Mesenchymal stem cell (in vitro differentiated cells and primary cell): ENCODE measurements at regions not wholly inside any gene's neighbourhood (a gene's known extent, or its start where the extent isn't known, plus 50 kb on each side); places are given as distances from the start of the nearest gene placed in this dataset.
"Not testable (repeated sequence)": the region's sequence is repeated elsewhere in the genome, so short reads cannot be mapped to it uniquely, and the experiment has no call there.

Source experiments
- DNase-seq: peaks from one replicate; pipeline ENCODE4 v3.0.0-alpha.2; 2013
- H2AFZ ChIP-seq: one replicate; pipeline ENCODE4 v1.6.1; 2013; ENCODE audit warnings: low read depth, mild to moderate bottlenecking, control low read depth, inconsistent platforms, low read length, moderate library complexity
- H2AK5ac ChIP-seq: 2 replicates; pipeline ENCODE4 v1.6.1; 2013; ENCODE audit warnings: low read length, moderate library complexity, mild to moderate bottlenecking, inconsistent platforms; ENCODE audit not compliant: severe bottlenecking
- H2BK120ac ChIP-seq: one replicate; pipeline ENCODE4 v1.6.1; 2013; ENCODE audit warnings: low read depth, mild to moderate bottlenecking, inconsistent platforms, low read length, moderate library complexity
- H2BK12ac ChIP-seq, 2 experiments: one replicate each; pipeline ENCODE4 v1.6.1; 2013; ENCODE audit warnings: inconsistent platforms in 2 of 2, low read length in 2 of 2, mild to moderate bottlenecking in 2 of 2, moderate library complexity in 2 of 2, control low read depth in 1 of 2
- H2BK15ac ChIP-seq: one replicate; pipeline ENCODE4 v1.6.1; 2013; ENCODE audit warnings: mild to moderate bottlenecking, low read depth, inconsistent platforms; ENCODE audit not compliant: poor library complexity, severe bottlenecking
- H2BK5ac ChIP-seq: 2 replicates; pipeline ENCODE4 v1.6.1; 2013; ENCODE audit warnings: low read depth, mild to moderate bottlenecking, low read length, control low read depth, inconsistent platforms; ENCODE audit not compliant: poor library complexity, severe bottlenecking
- H3K14ac ChIP-seq, 2 experiments: one replicate each; pipeline ENCODE4 v1.6.1; 2013; ENCODE audit warnings: inconsistent platforms in 2 of 2, low read length in 2 of 2, control low read depth in 1 of 2, mild to moderate bottlenecking in 1 of 2, moderate library complexity in 1 of 2
- H3K18ac ChIP-seq, 2 experiments: one replicate each; pipeline ENCODE4 v1.6.1; 2013; ENCODE audit warnings: inconsistent platforms in 2 of 2, low read length in 2 of 2, control low read depth in 1 of 2, low read depth in 1 of 2, mild to moderate bottlenecking in 1 of 2
- H3K23ac ChIP-seq, 2 experiments: one replicate each; pipeline ENCODE4 v1.6.1; 2013; ENCODE audit warnings: inconsistent platforms in 2 of 2, low read length in 2 of 2, mild to moderate bottlenecking in 2 of 2, moderate library complexity in 2 of 2, control low read depth in 1 of 2
- H3K27ac ChIP-seq: 2 replicates; pipeline ENCODE4 v1.5.1; 2013; ENCODE audit warnings: mild to moderate bottlenecking, moderate library complexity, low read length, control low read depth, inconsistent platforms; ENCODE audit not compliant: poor library complexity, severe bottlenecking
- H3K27me3 ChIP-seq, 2 experiments: 2 replicates each; pipeline versions ENCODE4 v1.6.1 to v1.7.0; 2013; ENCODE audit warnings: low read length in 2 of 2, mild to moderate bottlenecking in 2 of 2, moderate library complexity in 2 of 2, control low read depth in 1 of 2, inconsistent platforms in 1 of 2; ENCODE audit not compliant: control insufficient read depth in 1 of 2, insufficient read depth in 1 of 2
- H3K36me3 ChIP-seq, 2 experiments: 2 replicates each; pipeline versions ENCODE4 v1.6.1 to v1.7.0; 2013; ENCODE audit warnings: low read length in 2 of 2, control low read depth in 1 of 2, inconsistent platforms in 1 of 2, low read depth in 1 of 2, mild to moderate bottlenecking in 1 of 2; ENCODE audit not compliant: insufficient read depth in 2 of 2, control insufficient read depth in 1 of 2
- H3K4ac ChIP-seq, 2 experiments: one replicate each; pipeline ENCODE4 v1.6.1; 2013; ENCODE audit warnings: inconsistent platforms in 2 of 2, low read length in 2 of 2, mild to moderate bottlenecking in 2 of 2, moderate library complexity in 2 of 2, control low read depth in 1 of 2, low read depth in 1 of 2
- H3K4me1 ChIP-seq: 2 replicates; pipeline ENCODE4 v1.6.1; 2013; ENCODE audit warnings: low read depth, low read length, control low read depth; ENCODE audit not compliant: control insufficient read depth, insufficient read depth
- H3K4me2 ChIP-seq: 2 replicates; pipeline ENCODE4 v1.6.1; 2013; ENCODE audit warnings: low read length, mild to moderate bottlenecking, inconsistent platforms; ENCODE audit not compliant: poor library complexity, severe bottlenecking
- H3K4me3 ChIP-seq, 2 experiments: 2 replicates each; pipeline versions ENCODE4 v1.5.1 to v1.7.0; 2013; ENCODE audit warnings: low read length in 2 of 2, mild to moderate bottlenecking in 2 of 2, control low read depth in 1 of 2, low read depth in 1 of 2; ENCODE audit not compliant: insufficient read depth in 1 of 2
- H3K79me1 ChIP-seq: replicated peaks from 2 replicates; pipeline ENCODE4 v1.6.1; 2013; ENCODE audit warnings: mild to moderate bottlenecking, control low read depth, low read length, inconsistent platforms; ENCODE audit not compliant: poor library complexity, severe bottlenecking
- H3K9ac ChIP-seq: 2 replicates; pipeline ENCODE4 v1.7.0; 2013; ENCODE audit warnings: mild to moderate bottlenecking, low read length, moderate library complexity
- H3K9me3 ChIP-seq: 2 replicates; pipeline ENCODE4 v1.7.0; 2013; ENCODE audit warnings: mild to moderate bottlenecking, low read length; ENCODE audit not compliant: control insufficient read depth
- H4K8ac ChIP-seq: one replicate; pipeline ENCODE4 v1.6.1; 2013; ENCODE audit warnings: inconsistent platforms, mild to moderate bottlenecking, low read length, moderate library complexity
- H4K91ac ChIP-seq: one replicate; pipeline ENCODE4 v1.6.1; 2013; ENCODE audit warnings: mild to moderate bottlenecking, low read length, inconsistent platforms
- WGBS: methylation state at CpG from one replicate; pipeline ENCODE4 v1.1.7; 2013; ENCODE audit warnings: mixed read lengths; 5-methylcytosine and 5-hydroxymethylcytosine counted together

DNA sequence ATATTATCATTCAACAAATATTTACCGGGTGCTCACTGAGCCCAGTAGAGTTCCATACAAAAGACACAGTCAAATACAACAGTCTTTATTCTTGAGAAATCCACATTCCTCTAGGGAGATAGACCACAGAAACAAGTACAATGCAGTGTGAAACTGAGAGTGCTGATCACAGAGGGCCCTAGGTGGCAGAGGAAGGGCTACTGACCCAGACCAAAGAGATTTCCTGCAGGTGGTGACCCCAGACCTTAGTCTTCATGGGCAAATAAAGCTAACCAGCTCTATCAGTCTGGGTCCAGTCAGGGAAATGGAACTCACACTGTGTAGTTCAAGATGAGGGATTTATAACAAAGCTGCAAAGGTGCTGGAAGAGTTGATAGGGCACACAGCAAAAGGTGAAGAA lies 110.4 kb upstream of the SLC27A6 start:
- no peak overlapping the region for H2AFZ ChIP-seq
- H3K27ac ChIP-seq = no peak overlapping the region
- H3K79me1 ChIP-seq = no peaks in the 10 kb centered on the region
- no peak overlapping the region for H2BK15ac ChIP-seq
- H2BK120ac ChIP-seq = no peak overlapping the region
- H3K36me3 ChIP-seq = no peaks in the 10 kb centered on the region
- no peak overlapping the region for H3K4me3 ChIP-seq
- H2BK12ac ChIP-seq = no peak overlapping the region
- no peaks in the 10 kb centered on the region for H3K27me3 ChIP-seq
- WGBS = 100% methylated on average over 1 of the region's 1 CpG
- H4K91ac ChIP-seq = no peak overlapping the region
- H3K14ac ChIP-seq = no peak overlapping the region
- peaks cover 5% of the 10 kb centered on the region for H3K9me3 ChIP-seq
- H2AK5ac ChIP-seq = no peak overlapping the region
- no peak overlapping the region for H4K8ac ChIP-seq
- no peak overlapping the region for H3K18ac ChIP-seq
- no peaks in the 10 kb centered on the region for H3K4me1 ChIP-seq
- H3K9ac ChIP-seq = no peak overlapping the region
- H2BK5ac ChIP-seq = no peak overlapping the region
- no peak overlapping the region for H3K4ac ChIP-seq
- no peak for DNase-seq
- H3K4me2 ChIP-seq = no peak overlapping the region
- H3K23ac ChIP-seq = no peak overlapping the region

DNA sequence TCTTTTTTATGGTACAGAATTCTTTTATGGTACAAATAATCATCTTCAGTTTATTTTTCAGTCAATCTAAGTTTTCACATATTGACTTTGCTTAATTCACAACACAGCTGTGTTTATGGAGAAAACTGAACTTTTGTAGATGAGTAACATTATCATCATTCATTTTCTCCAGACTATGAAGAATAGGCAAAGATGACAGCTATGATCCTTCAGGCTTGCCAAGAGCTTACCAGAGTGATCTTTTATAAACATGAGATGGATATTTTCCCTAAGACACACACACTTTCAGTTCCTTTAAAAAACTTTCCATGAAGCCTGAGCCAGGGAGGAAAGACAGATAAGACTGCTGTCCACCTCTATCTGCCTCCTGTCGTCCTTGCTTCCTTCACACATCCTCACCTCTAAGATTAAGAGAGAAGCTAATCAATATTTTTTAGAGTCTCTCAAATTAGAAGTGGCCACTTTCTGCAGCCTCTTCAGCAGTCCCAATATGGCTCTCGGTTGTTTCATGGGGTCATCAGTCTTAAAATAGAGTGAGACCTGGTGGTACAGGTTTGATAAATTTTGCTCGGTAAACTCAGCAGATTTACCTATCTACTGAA lies 108.1 kb upstream of the SLC27A6 start:
- no peak overlapping the region for H2BK15ac ChIP-seq
- H3K36me3 ChIP-seq = no peaks in the 10 kb centered on the region
- H3K14ac ChIP-seq = no peak overlapping the region
- H3K4me2 ChIP-seq = no peak overlapping the region
- H2AFZ ChIP-seq = no peak overlapping the region
- no peak overlapping the region for H2BK5ac ChIP-seq
- no peaks in the 10 kb centered on the region for H3K79me1 ChIP-seq
- H3K23ac ChIP-seq = no peak overlapping the region
- no peak overlapping the region for H3K4ac ChIP-seq
- no peak overlapping the region for H4K91ac ChIP-seq
- H3K9me3 ChIP-seq = peaks cover 3% of the 10 kb centered on the region
- H3K27ac ChIP-seq = no peak overlapping the region
- H3K27me3 ChIP-seq = no peaks in the 10 kb centered on the region
- 64% methylated on average over 2 of the region's 3 CpGs for WGBS
- no peak overlapping the region for H3K4me3 ChIP-seq
- H3K18ac ChIP-seq = no peak overlapping the region
- H2BK12ac ChIP-seq = no peak overlapping the region
- H2AK5ac ChIP-seq = no peak overlapping the region
- no peak for DNase-seq
- H2BK120ac ChIP-seq = no peak overlapping the region
- no peaks in the 10 kb centered on the region for H3K4me1 ChIP-seq
- no peak overlapping the region for H4K8ac ChIP-seq
- H3K9ac ChIP-seq = no peak overlapping the region

DNA sequence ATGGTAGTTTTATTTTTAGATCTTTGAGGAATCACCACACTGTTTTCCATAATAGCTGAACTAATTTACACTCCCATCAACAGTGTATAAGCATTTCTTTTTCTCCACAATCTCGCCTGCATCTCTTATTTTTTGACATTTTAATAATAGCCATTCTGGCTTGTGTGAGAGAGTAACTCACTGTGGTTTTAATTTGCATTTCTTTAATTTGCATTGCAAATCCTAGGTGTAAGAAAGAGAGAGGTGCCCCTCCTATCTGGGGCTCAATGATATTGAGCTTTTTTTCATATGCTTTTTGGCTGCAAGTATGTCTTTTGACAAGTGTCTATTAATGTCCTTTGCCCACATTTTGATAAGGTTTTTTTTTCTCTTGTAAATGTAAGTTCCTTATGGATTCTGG lies 106.3 kb upstream of the SLC27A6 start:
- H3K4me1 ChIP-seq = no peaks in the 10 kb centered on the region
- H4K91ac ChIP-seq = no peak overlapping the region
- H2AK5ac ChIP-seq = no peak overlapping the region
- H3K23ac ChIP-seq = no peak overlapping the region
- peaks cover 3% of the 10 kb centered on the region for H3K9me3 ChIP-seq
- WGBS = 80% methylated on average over 1 of the region's 1 CpG
- no peak overlapping the region for H3K9ac ChIP-seq
- H3K27ac ChIP-seq = no peak overlapping the region
- no peak overlapping the region for H2BK15ac ChIP-seq
- H3K4ac ChIP-seq = no peak overlapping the region
- H2BK12ac ChIP-seq = no peak overlapping the region
- no peak overlapping the region for H2BK120ac ChIP-seq
- no peak overlapping the region for H3K14ac ChIP-seq
- no peak for DNase-seq
- H2AFZ ChIP-seq = no peak overlapping the region
- H3K36me3 ChIP-seq = no peaks in the 10 kb centered on the region
- no peak overlapping the region for H2BK5ac ChIP-seq
- H3K4me2 ChIP-seq = no peak overlapping the region
- H3K79me1 ChIP-seq = no peaks in the 10 kb centered on the region
- no peak overlapping the region for H4K8ac ChIP-seq
- H3K4me3 ChIP-seq = no peak overlapping the region
- H3K18ac ChIP-seq = no peak overlapping the region
- no peaks in the 10 kb centered on the region for H3K27me3 ChIP-seq

DNA sequence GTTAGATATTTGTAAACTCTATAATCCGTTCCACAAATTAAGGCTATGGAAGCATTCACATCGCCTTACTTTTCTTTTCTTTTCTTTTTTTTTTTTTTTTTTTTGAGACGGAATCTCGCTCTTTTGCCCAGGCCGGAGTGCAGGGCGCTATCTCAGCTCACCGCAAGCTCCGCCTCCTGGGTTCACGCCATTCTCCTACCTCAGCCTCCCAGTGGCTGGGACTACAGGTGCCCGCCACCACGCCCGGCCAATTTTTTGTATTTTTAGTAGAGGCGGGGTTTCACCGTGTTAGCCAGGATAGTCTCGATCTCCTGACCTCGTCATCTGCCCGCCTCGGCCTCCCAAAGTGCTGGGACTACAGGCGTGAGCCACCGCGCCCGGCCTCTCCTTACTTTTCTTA lies 104.1 kb upstream of the SLC27A6 start:
- not testable (repeated sequence) for H3K23ac ChIP-seq, H3K4me3 ChIP-seq, H3K4me1 ChIP-seq, H4K91ac ChIP-seq, H3K9ac ChIP-seq, H2BK12ac ChIP-seq, H2AK5ac ChIP-seq, H3K4ac ChIP-seq, H3K9me3 ChIP-seq, H3K18ac ChIP-seq, H2BK120ac ChIP-seq, H2AFZ ChIP-seq, H3K27ac ChIP-seq, H3K36me3 ChIP-seq, H2BK15ac ChIP-seq, DNase-seq, H3K79me1 ChIP-seq, H4K8ac ChIP-seq, H3K27me3 ChIP-seq, H3K4me2 ChIP-seq, H2BK5ac ChIP-seq, H3K14ac ChIP-seq
- 95% methylated on average over 22 of the region's 22 CpGs for WGBS
